H1 (cell line): ENCODE measurements at regions not wholly inside any gene's neighbourhood (a gene's known extent, or its start where the extent isn't known, plus 50 kb on each side); places are given as distances from the start of the nearest gene placed in this dataset.

Source experiments
- CTCF ChIA-PET: fragments of 300-600 bp; sonication (Branson Sonifier 250); formaldehyde crosslinking; loops from one replicate; lab custom pipeline; 2021; ENCODE audit not compliant: partially characterized antibody; lab: Charles Lee
- POLR2A ChIA-PET: fragments of 300-600 bp; sonication (Branson Sonifier 250); formaldehyde crosslinking; loops from one replicate; lab custom pipeline; 2021; ENCODE audit warnings: inconsistent platforms; ENCODE audit not compliant: partially characterized antibody; lab: Charles Lee
- DNase-seq, 2 experiments: peaks; one replicate each; pipeline versions ENCODE4 v3.0.0 to v3.0.0-alpha.2; 2010 to 2022; ENCODE audit warnings: low spot score in 2 of 2, low read depth in 1 of 2, mixed read lengths in 1 of 2
- FAIRE-seq: peaks from 2 replicates; lab custom pipeline; 2011; peaks lifted over from hg19 to GRCh38; lab: Jason Lieb, UNC
- H2AFZ ChIP-seq: 2 replicates; pipeline ENCODE4 v1.8.1; 2012; ENCODE audit warnings: low read length, inconsistent platforms
- H2AK5ac ChIP-seq: 2 replicates; pipeline ENCODE4 v1.6.1; 2013; ENCODE audit warnings: low read depth, low read length
- H2BK120ac ChIP-seq: replicated peaks from 2 replicates; pipeline ENCODE3; 2013; ENCODE audit warnings: low read depth, low read length, inconsistent platforms
- H2BK12ac ChIP-seq: 2 replicates; pipeline ENCODE4 v1.6.1; 2013; ENCODE audit warnings: low read depth, low read length
- H2BK15ac ChIP-seq: 2 replicates; pipeline ENCODE4 v1.6.1; 2013; ENCODE audit warnings: low read length
- H2BK20ac ChIP-seq: 2 replicates; pipeline ENCODE4 v1.6.1; 2013; ENCODE audit warnings: low read length
- H2BK5ac ChIP-seq: 2 replicates; pipeline ENCODE4 v1.6.1; 2013; ENCODE audit warnings: low read depth, low read length
- H3K14ac ChIP-seq: 2 replicates; pipeline ENCODE4 v1.6.1; 2013; ENCODE audit warnings: inconsistent platforms; ENCODE audit not compliant: insufficient read length
- H3K18ac ChIP-seq: 2 replicates; pipeline ENCODE4 v1.6.1; 2013; ENCODE audit warnings: low read length; ENCODE audit errors: extremely low read depth
- H3K23ac ChIP-seq: 2 replicates; pipeline ENCODE4 v1.6.1; 2013; ENCODE audit warnings: inconsistent platforms; ENCODE audit not compliant: insufficient read length
- H3K23me2 ChIP-seq: 2 replicates; pipeline ENCODE4 v1.6.1; 2013; ENCODE audit warnings: low read depth, low read length
- H3K27ac ChIP-seq: 2 replicates; pipeline ENCODE4 v1.6.1; 2011; ENCODE audit warnings: low read depth, low read length, inconsistent platforms
- H3K27me3 ChIP-seq, 4 experiments: replicated peaks in 1 of 4; 1 replicate in 1 of 4; 2 replicates in 3 of 4; pipeline versions ENCODE4 v1.6.1 to v1.8.1; 2011 to 2013; ENCODE audit warnings: low read length in 3 of 4, mild to moderate bottlenecking in 3 of 4, inconsistent platforms in 2 of 4, mixed read lengths in 2 of 4, moderate library complexity in 1 of 4; ENCODE audit not compliant: control insufficient read depth in 3 of 4, insufficient read depth in 3 of 4; ENCODE audit errors: extremely low read depth in 1 of 4
- H3K36me3 ChIP-seq, 4 experiments: 2 replicates each; pipeline versions ENCODE4 v1.6.1 to v1.8.1; 2011 to 2013; ENCODE audit warnings: mild to moderate bottlenecking in 4 of 4, low read length in 3 of 4, moderate library complexity in 2 of 4, control low read depth in 1 of 4, inconsistent platforms in 1 of 4; ENCODE audit not compliant: insufficient read depth in 4 of 4, control insufficient read depth in 2 of 4
- H3K4ac ChIP-seq: replicated peaks from 2 replicates; pipeline ENCODE3; 2013; ENCODE audit warnings: low read length, low read depth, mixed read lengths, inconsistent platforms; ENCODE audit not compliant: insufficient read length
- H3K4me1 ChIP-seq, 4 experiments: replicated peaks in 1 of 4; 1 replicate in 1 of 4; 2 replicates in 3 of 4; pipeline versions ENCODE4 v1.6.1 to v1.8.1; 2011 to 2013; ENCODE audit warnings: low read length in 3 of 4, inconsistent platforms in 2 of 4, mixed read lengths in 1 of 4; ENCODE audit not compliant: insufficient read depth in 4 of 4, control insufficient read depth in 3 of 4
- H3K4me2 ChIP-seq, 2 experiments: 2 replicates each; pipeline versions ENCODE4 v1.6.1 to v1.8.1; 2011 to 2013; ENCODE audit warnings: low read depth in 2 of 2, low read length in 2 of 2, control low read depth in 1 of 2, inconsistent platforms in 1 of 2, mild to moderate bottlenecking in 1 of 2; ENCODE audit not compliant: insufficient read depth in 1 of 2
- H3K4me3 ChIP-seq, 4 experiments: fragments of 200-600, 300-600 bp in 1 of 4; sonication (generic), shearing (Covaris generic), sonication (Bioruptor Twin) in 1 of 4; 2 replicates each; pipeline versions ENCODE4 v1.5.1 to v1.8.1; 2011 to 2016; ENCODE audit warnings: low read length in 4 of 4, low read depth in 3 of 4, control low read depth in 2 of 4, inconsistent platforms in 2 of 4, mild to moderate bottlenecking in 2 of 4, mixed read lengths in 1 of 4, moderate library complexity in 1 of 4; ENCODE audit not compliant: insufficient read depth in 2 of 4; ENCODE audit errors: extremely low read depth in 1 of 4
- H3K56ac ChIP-seq: replicated peaks from 2 replicates; pipeline ENCODE3; 2013; ENCODE audit warnings: low read depth, mild to moderate bottlenecking, mixed read lengths, low read length, inconsistent platforms; ENCODE audit not compliant: insufficient read length
- H3K79me1 ChIP-seq: 2 replicates; pipeline ENCODE4 v1.6.1; 2013; ENCODE audit warnings: low read depth, low read length, control low read depth
- H3K79me2 ChIP-seq, 2 experiments: 2 replicates each; pipeline versions ENCODE4 v1.6.1 to v1.8.1; 2012 to 2013; ENCODE audit warnings: low read length in 2 of 2, mild to moderate bottlenecking in 2 of 2, inconsistent platforms in 1 of 2; ENCODE audit not compliant: insufficient read depth in 2 of 2, control insufficient read depth in 1 of 2
- H3K9ac ChIP-seq, 4 experiments: replicated peaks in 1 of 4; 1 replicate in 1 of 4; 2 replicates in 3 of 4; pipeline versions ENCODE4 v1.6.1 to v1.8.1; 2011 to 2013; ENCODE audit warnings: low read depth in 3 of 4, low read length in 3 of 4, control low read depth in 2 of 4, mild to moderate bottlenecking in 2 of 4, moderate library complexity in 2 of 4, inconsistent platforms in 1 of 4; ENCODE audit errors: extremely low read depth in 1 of 4
- H3K9me3 ChIP-seq, 2 experiments: 2 replicates each; pipeline versions ENCODE4 v1.6.1 to v1.8.1; 2012 to 2013; ENCODE audit warnings: mild to moderate bottlenecking in 2 of 2, moderate library complexity in 2 of 2, control low read depth in 1 of 2, inconsistent platforms in 1 of 2, low read depth in 1 of 2, low read length in 1 of 2, mixed read lengths in 1 of 2; ENCODE audit not compliant: insufficient read depth in 2 of 2
- H4K20me1 ChIP-seq, 2 experiments: replicated peaks in 1 of 2; 2 replicates each; pipeline versions ENCODE3 to v1.8.1; 2011 to 2013; ENCODE audit warnings: inconsistent platforms in 2 of 2, low read length in 2 of 2, mild to moderate bottlenecking in 1 of 2; ENCODE audit not compliant: insufficient read depth in 2 of 2, control insufficient read depth in 1 of 2
- H4K5ac ChIP-seq: 2 replicates; pipeline ENCODE4 v1.6.1; 2013; ENCODE audit warnings: low read length, low read depth, mixed read lengths, inconsistent platforms; ENCODE audit not compliant: insufficient read length
- H4K8ac ChIP-seq: 2 replicates; pipeline ENCODE4 v1.8.0; 2013; ENCODE audit warnings: mild to moderate bottlenecking, moderate library complexity, low read length, inconsistent platforms; ENCODE audit not compliant: insufficient read depth; ENCODE audit errors: extremely low read depth
- H4K91ac ChIP-seq: replicated peaks from 2 replicates; pipeline ENCODE3; 2013; ENCODE audit warnings: low read length, mixed read lengths, inconsistent platforms; ENCODE audit not compliant: insufficient read length
- ATF2 ChIP-seq: IDR thresholded peaks from 2 replicates; pipeline ENCODE4 v1.6.1; 2012; ENCODE audit warnings: low read length, inconsistent platforms
- BRCA1 ChIP-seq: IDR thresholded peaks from 2 replicates; pipeline ENCODE4 v1.6.1; 2012; ENCODE audit warnings: low read depth, low read length, improper control_type of control experiment
- CEBPB ChIP-seq: IDR thresholded peaks from 2 replicates; pipeline ENCODE4 v1.6.1; 2012; ENCODE audit warnings: low read depth, low read length
- CHD2 ChIP-seq: IDR thresholded peaks from 2 replicates; pipeline ENCODE4 v1.6.1; 2012; ENCODE audit warnings: low read length, improper control_type of control experiment
- GTF2F1 ChIP-seq: IDR thresholded peaks from 2 replicates; pipeline ENCODE4 v1.6.1; 2012; ENCODE audit warnings: low read depth, low read length, improper control_type of control experiment, borderline replicate concordance
- JUN ChIP-seq: IDR thresholded peaks from 2 replicates; pipeline ENCODE4 v1.6.1; 2011; ENCODE audit warnings: low read depth, mild to moderate bottlenecking, improper control_type of control experiment, low read length
- KDM5A ChIP-seq: fragments of 200-600 bp; IDR thresholded peaks from 2 replicates; pipeline ENCODE4 v1.7.1; 2012; ENCODE audit warnings: mild to moderate bottlenecking, low read length, inconsistent platforms, mixed read lengths
- MAFK ChIP-seq: IDR thresholded peaks from 2 replicates; pipeline ENCODE4 v1.6.1; 2012; ENCODE audit warnings: low read depth, mild to moderate bottlenecking, improper control_type of control experiment, low read length
- SIX5 ChIP-seq: IDR thresholded peaks from 2 replicates; pipeline ENCODE4 v1.6.1; 2011; ENCODE audit warnings: mild to moderate bottlenecking, low read depth, low read length
- SP1 ChIP-seq: IDR thresholded peaks from 2 replicates; pipeline ENCODE4 v1.6.1; 2011; ENCODE audit warnings: low read depth, low read length
- SRF ChIP-seq: IDR thresholded peaks from 2 replicates; pipeline ENCODE4 v1.6.1; 2011; ENCODE audit warnings: mild to moderate bottlenecking, low read depth, low read length, moderate library complexity
- TAF7 ChIP-seq: optimal IDR thresholded peaks from 2 replicates; pipeline ENCODE3; 2011; ENCODE audit warnings: low read depth, mild to moderate bottlenecking, inconsistent platforms, low read length, moderate library complexity, borderline replicate concordance
- TEAD4 ChIP-seq: IDR thresholded peaks from 2 replicates; pipeline ENCODE4 v1.6.1; 2012; ENCODE audit warnings: low read depth, low read length, inconsistent platforms, mixed read lengths
- ZNF274 ChIP-seq: IDR thresholded peaks from 2 replicates; pipeline ENCODE4 v1.7.0; 2012; ENCODE audit warnings: low read length, borderline replicate concordance; ENCODE audit errors: extremely low read depth
- WGBS, 2 experiments: shearing (Covaris generic) in 1 of 2; methylation state at CpG; one replicate each; pipeline versions ENCODE4 v1.1.6 to v1.1.7; 2013 to 2015; ENCODE audit warnings: low lambda C conversion rate in 2 of 2, mixed read lengths in 2 of 2, inconsistent platforms in 1 of 2, low coverage in 1 of 2, missing lambda C conversion rate in 1 of 2; ENCODE audit not compliant: insufficient replicate concordance in 2 of 2, insufficient coverage in 1 of 2, insufficient read length in 1 of 2; ENCODE audit errors: extremely low coverage in 1 of 2, missing lambda C conversion rate in 1 of 2; 5-methylcytosine and 5-hydroxymethylcytosine counted together

GRCh38 chr1:209403921-209404320, 179.6 kb upstream of the CAMK1G start:
- 75% methylated on average over 7 of the region's 7 CpGs; no CpG with 5 or more reads in 1 of the 2 experiments for WGBS, 2 experiments
- DNase-seq (no peak), FAIRE-seq (no peak)
- Histone ChIP-seq H3K79me1 (no peaks in the 10 kb centered on the region), H3K79me2 (no peaks in the 10 kb centered on the region), H4K5ac (no peak overlapping the region), H3K23ac (no peak overlapping the region), H3K4me2 (no peak overlapping the region), H2AFZ (0 out of 2 replicates have a peak overlapping the region, but pooled peaks have one; percentile 3), H4K91ac (peak overlapping the region; percentile 49), H3K56ac (no peak overlapping the region), H2BK120ac (peak overlapping the region; percentile 88), H3K18ac (peak overlapping the region; percentile 86; the same call in 1 of the 2 replicates), H3K4ac (no peak overlapping the region), H2BK12ac (peak overlapping the region; percentile 82; the same call in 1 of the 2 replicates), H2AK5ac (no peak overlapping the region), H3K23me2 (no peaks in the 10 kb centered on the region), H3K4me1 (peaks cover 5 to 23% (median 15%) of the 10 kb centered on the region in 4 experiments; a peak in 6 of 7 replicates), H3K14ac (no peak overlapping the region), H4K20me1 (no peaks in the 10 kb centered on the region), H2BK15ac (0 out of 2 replicates have a peak overlapping the region, but pooled peaks have one; percentile 31), H3K9ac (no peak overlapping the region), H3K27me3 (no peaks in the 10 kb centered on the region), H2BK5ac (peak overlapping the region; percentile 20; the same call in 1 of the 2 replicates), H3K36me3 (no peaks in the 10 kb centered on the region), H3K27ac (no peak overlapping the region), H4K8ac (no peak overlapping the region), H3K4me3 (no peak overlapping the region), H3K9me3 (no peaks in the 10 kb centered on the region), H2BK20ac (peak overlapping the region; percentile 98)
- ChIA-PET POLR2A (no interaction called here), CTCF (interaction anchor here (0.9 to 3.7 kb wide), 7 partner anchors 20 to 201 kb away, joined by 3 to 17 read pairs (median 5); no protein-coding TSS in a partner anchor)
- TF ChIP-seq CEBPB: no peak
- TF ChIP-seq JUN: no peak
- no peak for TF ChIP-seq MAFK
- no peak for TF ChIP-seq GTF2F1
- no peak for TF ChIP-seq TEAD4
- no peak for TF ChIP-seq BRCA1
- TF ChIP-seq SIX5: no peak
- no peak for TF ChIP-seq ZNF274
- TF ChIP-seq SP1: no peak
- no peak for TF ChIP-seq SRF
- TF ChIP-seq KDM5A: no peak
- no peak for TF ChIP-seq CHD2
- no peak for TF ChIP-seq ATF2
- TF ChIP-seq TAF7: no peak
